Left ventricle myocardium inferior (tissue), 1 donor: ENCODE measurements at regions not wholly inside any gene's neighbourhood (a gene's known extent, or its start where the extent isn't known, plus 50 kb on each side); places are given as distances from the start of the nearest gene placed in this dataset.

Source experiments
- DNase-seq: peaks from one replicate; pipeline ENCODE4 v3.0.0-alpha.2; 2020
- H3K27ac ChIP-seq: fragments of 200-600 bp; replicated peaks from 2 replicates; pipeline ENCODE4 v1.8.0; 2021
- H3K27me3 ChIP-seq: fragments of 200-600 bp; 2 replicates; pipeline ENCODE4 v1.8.0; 2021; ENCODE audit warnings: low read depth
- H3K36me3 ChIP-seq: fragments of 200-600 bp; 2 replicates; pipeline ENCODE4 v1.8.0; 2021
- H3K4me1 ChIP-seq: fragments of 200-600 bp; 2 replicates; pipeline ENCODE4 v1.8.0; 2021
- H3K4me3 ChIP-seq: fragments of 200-600 bp; 2 replicates; pipeline ENCODE4 v1.8.0; 2021; ENCODE audit warnings: mild to moderate bottlenecking, moderate library complexity
- H3K9me3 ChIP-seq: fragments of 200-600 bp; replicated peaks from 2 replicates; pipeline ENCODE4 v1.8.0; 2021
- intact Hi-C: fragments of 100-400 bp; cut with micrococcal nuclease; formaldehyde crosslinking; loops from one replicate; pipeline ENCODE4 v1.11.0; 2022
- TF ChIP-seq, protein P1 (sequence below): fragments of 200-600 bp; IDR thresholded peaks from 2 replicates; pipeline ENCODE4 v1.8.0; 2021; ENCODE audit warnings: antibody characterized with exemption, mild to moderate bottlenecking, borderline replicate concordance
- donor health status: DM: no; HTN: yes; CAD: no; lungs with severe emphysema.

DNA sequence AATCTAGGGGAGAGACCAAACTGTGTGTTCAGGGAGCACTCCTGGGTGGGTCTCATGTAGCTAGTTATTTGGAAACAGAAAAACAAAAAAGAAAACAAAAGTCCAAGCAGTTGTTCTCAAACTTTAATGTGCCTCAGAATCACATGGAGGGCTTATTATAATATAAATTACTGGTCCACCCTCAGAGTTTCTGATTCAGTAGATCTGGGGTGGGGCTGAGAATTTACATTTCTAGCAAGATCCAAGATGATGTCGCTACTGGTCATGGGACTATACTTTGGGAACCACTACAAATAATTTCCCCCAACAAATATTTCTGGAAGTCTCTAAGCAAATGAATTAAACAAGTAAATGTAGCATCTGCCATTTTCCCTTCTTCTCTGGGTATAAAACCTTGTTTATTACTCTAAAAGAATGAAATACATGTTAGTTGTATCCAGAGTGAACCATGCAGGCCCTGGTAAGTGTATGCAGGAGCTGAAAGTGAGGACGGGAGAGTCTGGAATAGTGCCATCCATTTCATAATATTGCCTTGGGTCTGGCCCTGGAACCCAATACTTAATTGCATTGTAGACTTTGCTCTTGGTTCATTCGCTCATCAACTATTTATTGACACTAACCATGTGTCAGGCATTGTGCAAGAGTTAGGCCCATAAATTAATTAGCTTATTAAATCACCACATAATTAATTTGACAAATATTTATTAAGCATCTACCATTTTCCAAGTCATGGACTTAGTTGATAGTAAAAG is 490.8 kb downstream of the EPM2A start:
- TF ChIP-seq, protein P1, sequence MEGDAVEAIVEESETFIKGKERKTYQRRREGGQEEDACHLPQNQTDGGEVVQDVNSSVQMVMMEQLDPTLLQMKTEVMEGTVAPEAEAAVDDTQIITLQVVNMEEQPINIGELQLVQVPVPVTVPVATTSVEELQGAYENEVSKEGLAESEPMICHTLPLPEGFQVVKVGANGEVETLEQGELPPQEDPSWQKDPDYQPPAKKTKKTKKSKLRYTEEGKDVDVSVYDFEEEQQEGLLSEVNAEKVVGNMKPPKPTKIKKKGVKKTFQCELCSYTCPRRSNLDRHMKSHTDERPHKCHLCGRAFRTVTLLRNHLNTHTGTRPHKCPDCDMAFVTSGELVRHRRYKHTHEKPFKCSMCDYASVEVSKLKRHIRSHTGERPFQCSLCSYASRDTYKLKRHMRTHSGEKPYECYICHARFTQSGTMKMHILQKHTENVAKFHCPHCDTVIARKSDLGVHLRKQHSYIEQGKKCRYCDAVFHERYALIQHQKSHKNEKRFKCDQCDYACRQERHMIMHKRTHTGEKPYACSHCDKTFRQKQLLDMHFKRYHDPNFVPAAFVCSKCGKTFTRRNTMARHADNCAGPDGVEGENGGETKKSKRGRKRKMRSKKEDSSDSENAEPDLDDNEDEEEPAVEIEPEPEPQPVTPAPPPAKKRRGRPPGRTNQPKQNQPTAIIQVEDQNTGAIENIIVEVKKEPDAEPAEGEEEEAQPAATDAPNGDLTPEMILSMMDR: no peak
- no peak for DNase-seq
- H3K36me3 ChIP-seq: no peaks in the 10 kb centered on the region
- H3K4me3 ChIP-seq: no peak overlapping the region
- H3K4me1 ChIP-seq: no peaks in the 10 kb centered on the region
- no peak overlapping the region for H3K27ac ChIP-seq
- H3K9me3 ChIP-seq: no peaks in the 10 kb centered on the region
- intact Hi-C loops: no loop called here
- no peaks in the 10 kb centered on the region for H3K27me3 ChIP-seq

DNA sequence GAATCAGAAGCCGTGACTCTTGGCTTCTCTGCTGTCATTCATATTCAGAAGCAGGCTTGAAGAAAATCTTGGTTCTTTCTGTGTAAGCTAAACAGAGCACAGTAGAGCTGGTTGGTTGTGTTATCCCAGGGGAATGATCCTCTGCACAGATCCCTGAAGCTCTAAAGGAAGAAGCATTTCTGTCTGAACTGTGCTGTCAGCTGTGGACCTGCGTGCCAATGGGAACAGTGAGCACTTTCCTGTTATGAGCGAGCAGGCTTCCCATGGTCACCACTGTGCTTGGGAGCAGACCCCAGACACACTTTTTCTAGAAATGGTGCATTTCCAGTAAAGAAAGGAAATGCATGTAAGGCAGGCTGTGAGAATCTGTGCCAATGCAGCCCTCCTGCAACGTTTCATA is 490.2 kb downstream of the EPM2A start:
- no peaks in the 10 kb centered on the region for H3K9me3 ChIP-seq
- no peak overlapping the region for H3K27ac ChIP-seq

GRCh38 chr6:145247692-145248419 is 487.5 kb downstream of the EPM2A start:
- intact Hi-C loops: no loop called here
- Histone ChIP-seq H3K4me3 (no peak overlapping the region), H3K9me3 (no peaks in the 10 kb centered on the region), H3K4me1 (no peaks in the 10 kb centered on the region), H3K27ac (no peak overlapping the region), H3K27me3 (no peaks in the 10 kb centered on the region), H3K36me3 (no peaks in the 10 kb centered on the region)
- TF ChIP-seq, protein P1: no peak
- no peak for DNase-seq

More for the DNA sequence above, 490.2 kb downstream of the EPM2A start:
- TF ChIP-seq, protein P1: no peak
- Histone ChIP-seq H3K27me3 (no peaks in the 10 kb centered on the region), H3K36me3 (no peaks in the 10 kb centered on the region), H3K4me3 (no peak overlapping the region), H3K4me1 (no peaks in the 10 kb centered on the region)
- intact Hi-C loops: no loop called here
- no peak for DNase-seq

DNA sequence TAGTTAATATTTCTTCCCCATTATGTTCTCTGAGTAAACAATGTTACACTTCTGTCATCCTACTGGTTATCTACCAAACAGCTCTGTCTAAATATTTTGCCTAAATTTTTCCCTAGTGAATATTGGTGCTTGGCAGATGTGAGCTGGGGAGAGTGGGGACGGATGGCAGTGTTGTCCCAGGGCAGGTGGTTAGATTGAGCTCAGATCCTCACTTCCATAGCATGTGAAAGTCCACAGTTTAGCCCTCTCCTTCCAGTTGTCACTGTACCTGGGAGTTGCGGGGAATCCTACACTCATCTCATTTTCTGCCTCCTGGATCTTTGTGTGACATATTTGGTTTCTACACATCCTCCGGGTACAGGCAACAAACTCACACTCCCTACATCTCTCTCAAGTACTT is 484.9 kb downstream of the EPM2A start:
- TF ChIP-seq, protein P1: no peak
- H3K27me3 ChIP-seq: no peaks in the 10 kb centered on the region
- H3K4me1 ChIP-seq: no peaks in the 10 kb centered on the region
- H3K4me3 ChIP-seq: no peak overlapping the region
- intact Hi-C loops: no loop called here
- H3K27ac ChIP-seq: no peak overlapping the region
- DNase-seq: no peak
- no peaks in the 10 kb centered on the region for H3K9me3 ChIP-seq
- H3K36me3 ChIP-seq: no peaks in the 10 kb centered on the region

GRCh38 chr6:145252737-145253136 is 482.6 kb downstream of the EPM2A start:
- no peaks in the 10 kb centered on the region for H3K4me1 ChIP-seq
- intact Hi-C loops: no loop called here
- no peak overlapping the region for H3K4me3 ChIP-seq
- no peaks in the 10 kb centered on the region for H3K27me3 ChIP-seq
- DNase-seq: no peak
- no peak overlapping the region for H3K27ac ChIP-seq
- no peaks in the 10 kb centered on the region for H3K9me3 ChIP-seq
- TF ChIP-seq, protein P1: no peak
- no peaks in the 10 kb centered on the region for H3K36me3 ChIP-seq
